GM18502 (cell line): ENCODE measurements at regions not wholly inside any gene's neighbourhood (a gene's known extent, or its start where the extent isn't known, plus 50 kb on each side); places are given as distances from the start of the nearest gene placed in this dataset.
"Not testable (repeated sequence)": the region's sequence is repeated elsewhere in the genome, so short reads cannot be mapped to it uniquely, and the experiment has no call there.

Experiments
- ATAC-seq: cut with Tn5 transposase; IDR thresholded peaks from one replicate; pipeline ENCODE4 v1.9.1; 2021; ENCODE audit warnings: mild to moderate bottlenecking; ENCODE audit not compliant: unreplicated experiment, poor library complexity

- ATAC-seq: no peak
Measured at GRCh38 chr4:156344397-156344796, 390.7 kb upstream of the CTSO start.

DNA sequence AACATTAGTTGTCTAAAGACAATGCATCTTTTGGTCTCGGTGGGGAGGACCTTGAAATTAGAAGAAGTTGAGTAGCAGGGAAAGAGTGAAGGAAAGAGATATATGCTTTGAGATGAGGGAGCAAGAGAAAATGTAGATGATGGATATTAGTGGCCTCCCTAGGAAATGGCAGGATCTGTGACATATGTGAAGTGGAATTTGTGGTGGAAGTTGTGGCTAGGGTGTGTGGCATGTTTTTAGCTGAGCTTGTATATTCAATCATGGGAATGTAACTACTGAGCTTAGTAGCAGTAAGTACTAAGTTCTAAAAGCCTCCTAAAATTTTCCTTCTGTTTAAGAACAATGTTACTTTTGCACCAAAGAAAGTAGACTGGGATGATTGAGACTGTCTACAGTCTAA, 382.8 kb upstream of the CTSO start:
- no peak for ATAC-seq

GRCh38 chr4:156335721-156336120, 382.1 kb upstream of the CTSO start:
- no peak for ATAC-seq

DNA sequence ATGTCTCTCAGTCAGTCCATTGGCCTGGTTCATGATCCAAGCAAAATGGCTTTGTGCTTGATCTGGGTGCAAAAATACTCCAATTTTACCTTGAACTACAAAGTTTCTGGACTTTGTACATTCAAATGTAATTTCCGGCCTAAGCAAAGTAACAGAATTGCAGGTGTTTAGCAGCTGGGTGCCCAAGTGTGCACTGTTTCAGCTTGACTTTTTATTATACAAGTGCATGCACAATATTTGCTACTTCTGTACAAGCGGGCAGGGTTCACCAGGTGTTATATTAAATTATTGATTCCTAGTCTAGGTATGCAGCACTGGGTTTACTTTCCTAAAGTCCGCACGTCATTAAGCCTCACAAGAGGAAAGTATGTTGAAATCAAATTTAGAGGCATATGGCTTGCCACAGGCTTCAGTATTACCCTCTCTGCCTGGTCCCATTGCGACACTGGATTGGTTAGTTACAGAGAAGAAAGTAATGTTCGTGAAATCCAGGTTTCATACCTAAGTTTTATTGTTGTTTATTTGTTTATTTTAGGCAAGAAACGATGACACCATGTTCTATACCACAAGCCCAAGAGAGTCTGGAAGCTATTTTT, 376.9 kb upstream of the CTSO start:
- ATAC-seq: no peak

GRCh38 chr4:156329779-156330178, 376.1 kb upstream of the CTSO start:
- no peak for ATAC-seq

DNA sequence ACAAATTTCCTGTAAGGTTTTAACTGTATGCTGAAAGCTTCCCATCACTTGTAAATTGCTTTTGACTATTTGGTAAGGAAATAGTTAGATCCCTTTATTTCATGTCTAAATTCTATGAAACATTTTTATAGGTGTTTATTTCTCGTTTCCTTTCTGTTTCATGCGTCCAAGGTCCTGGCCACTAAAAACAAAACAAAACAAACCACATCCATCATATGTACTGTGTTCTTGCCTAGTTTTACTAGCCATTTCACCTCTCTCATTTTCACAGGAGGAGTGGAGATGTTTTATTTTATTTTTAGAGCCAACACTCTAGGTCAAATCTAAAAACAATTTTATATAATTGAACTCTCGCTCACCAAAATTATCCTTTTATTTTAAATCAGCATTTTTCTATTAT, 375.2 kb upstream of the CTSO start:
- ATAC-seq: no peak

- no peak for ATAC-seq
Measured at GRCh38 chr4:156326246-156326645, 372.6 kb upstream of the CTSO start.

GRCh38 chr4:156322592-156322991, 368.9 kb upstream of the CTSO start:
- no peak for ATAC-seq

- ATAC-seq: no peak
Measured at GRCh38 chr4:156321203-156321602, 367.5 kb upstream of the CTSO start.

GRCh38 chr4:156313497-156313896, 359.8 kb upstream of the CTSO start:
- no peak for ATAC-seq

- ATAC-seq: no peak
Measured at GRCh38 chr4:156312261-156312847, 358.7 kb upstream of the CTSO start.

DNA sequence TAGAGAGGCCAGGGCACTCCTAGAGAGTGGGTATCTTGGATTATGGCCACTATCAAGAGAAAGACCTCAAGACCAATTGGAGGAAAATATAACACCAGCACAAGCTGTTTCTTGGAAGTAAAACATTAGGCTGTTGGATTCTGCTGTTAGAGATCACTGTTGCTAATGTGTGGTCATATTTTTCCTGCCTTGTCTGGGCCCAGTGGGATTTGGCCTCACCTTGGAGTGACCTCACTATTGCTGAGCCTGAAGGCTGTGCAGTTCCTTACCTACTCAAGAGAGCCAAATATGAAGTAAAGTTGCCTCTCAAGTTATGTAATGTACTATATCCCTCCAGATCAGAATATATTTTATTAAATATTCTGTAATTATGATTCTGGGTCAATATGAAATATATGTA, 355.4 kb upstream of the CTSO start:
- no peak for ATAC-seq

GRCh38 chr4:156303708-156304107, 350.0 kb upstream of the CTSO start:
- ATAC-seq: no peak

GRCh38 chr4:156298230-156298629, 344.6 kb upstream of the CTSO start:
- no peak for ATAC-seq

DNA sequence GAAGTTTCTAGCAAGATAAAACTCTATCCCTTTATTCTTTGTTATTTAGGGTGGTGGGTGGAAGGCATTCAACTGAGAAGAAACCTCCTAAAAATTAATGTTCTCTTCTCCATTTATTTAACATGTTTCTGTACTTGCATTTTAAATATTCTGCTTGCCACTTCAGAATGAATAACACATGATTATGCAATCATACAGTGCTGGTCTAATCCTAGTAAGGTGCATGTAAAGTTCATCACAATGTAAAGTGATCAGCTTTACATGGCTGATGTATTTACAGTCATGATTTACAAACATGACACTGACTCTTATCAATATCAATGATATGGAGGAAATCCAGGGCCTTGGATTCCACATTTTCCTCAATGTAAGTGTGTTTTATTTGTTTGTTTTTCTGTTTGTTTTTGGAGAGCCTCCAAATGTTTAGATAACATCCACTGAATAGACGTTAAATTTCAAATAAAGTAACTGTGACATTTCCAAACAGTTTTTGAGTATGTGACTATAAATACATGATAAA, 342.1 kb upstream of the CTSO start:
- no peak for ATAC-seq

GRCh38 chr4:156294577-156294976, 340.9 kb upstream of the CTSO start:
- ATAC-seq: no peak

DNA sequence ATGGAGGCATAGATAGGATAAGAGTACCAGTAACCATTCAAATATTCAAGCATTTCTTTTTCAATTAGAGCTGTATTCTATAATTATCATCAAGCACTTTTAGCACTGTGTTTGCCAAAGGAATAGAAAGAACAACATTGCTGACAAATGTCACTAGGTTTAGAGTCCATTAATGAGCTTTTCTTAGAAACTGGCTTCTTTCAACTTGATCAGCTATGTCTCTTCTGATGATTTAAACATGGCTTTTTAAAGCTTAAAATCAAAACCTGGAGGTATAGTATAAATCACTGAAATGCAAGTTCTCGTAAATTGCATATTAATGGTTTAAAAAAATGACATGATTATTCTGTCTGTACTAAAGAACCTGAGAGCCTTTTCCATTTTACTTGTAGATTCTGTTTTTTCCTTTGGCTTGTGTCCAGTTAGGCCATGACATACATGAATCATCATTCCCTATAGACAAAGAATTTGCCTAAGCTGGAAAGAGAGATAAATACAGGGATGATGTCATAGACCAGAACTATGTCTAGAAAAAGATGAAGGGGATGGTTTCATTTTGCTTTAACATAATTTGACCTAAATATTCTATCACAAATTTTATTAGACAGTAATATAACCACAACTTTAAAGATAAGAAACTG, 340.1 kb upstream of the CTSO start:
- ATAC-seq: no peak

GRCh38 chr4:156291317-156291716, 337.7 kb upstream of the CTSO start:
- no peak for ATAC-seq

DNA sequence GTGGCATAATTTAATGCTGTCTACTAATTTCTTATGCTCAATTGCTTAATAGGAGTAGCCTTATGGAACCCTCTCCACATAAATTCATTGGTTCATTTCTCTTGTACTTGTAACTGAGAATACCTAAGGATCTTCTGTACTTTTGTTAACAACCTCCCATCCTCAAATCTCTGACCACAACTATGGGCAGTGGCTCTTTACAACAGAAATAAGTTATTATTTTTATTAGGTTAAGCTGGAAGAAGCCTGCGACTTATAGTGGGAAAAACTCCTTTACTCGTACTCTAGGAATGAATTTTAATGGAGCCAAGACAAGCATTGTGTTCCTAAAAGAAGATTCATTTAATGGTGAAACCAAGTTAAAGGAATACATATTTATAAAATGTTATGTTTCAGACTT, 337.1 kb upstream of the CTSO start:
- ATAC-seq: no peak

DNA sequence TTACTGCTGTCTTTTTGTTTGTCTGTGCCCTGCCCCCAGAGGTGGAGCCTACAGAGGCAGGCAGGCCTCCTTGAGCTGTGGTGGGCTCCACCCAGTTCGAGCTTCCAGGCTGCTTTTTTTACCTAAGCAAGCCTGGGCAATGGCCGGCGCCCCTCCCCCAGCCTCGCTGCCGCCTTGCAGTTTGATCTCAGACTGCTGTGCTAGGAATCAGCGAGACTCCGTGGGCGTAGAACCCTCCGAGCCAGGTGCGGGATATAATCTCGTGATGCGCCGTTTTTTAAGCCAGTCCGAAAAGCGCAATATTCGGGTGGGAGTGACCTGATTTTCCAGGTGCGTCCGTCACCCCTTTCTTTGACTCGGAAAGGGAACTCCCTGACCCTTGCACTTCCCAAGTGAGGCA, 336.4 kb upstream of the CTSO start:
- not testable (repeated sequence) for ATAC-seq

GRCh38 chr4:156280686-156281085, 327.0 kb upstream of the CTSO start:
- ATAC-seq: no peak

DNA sequence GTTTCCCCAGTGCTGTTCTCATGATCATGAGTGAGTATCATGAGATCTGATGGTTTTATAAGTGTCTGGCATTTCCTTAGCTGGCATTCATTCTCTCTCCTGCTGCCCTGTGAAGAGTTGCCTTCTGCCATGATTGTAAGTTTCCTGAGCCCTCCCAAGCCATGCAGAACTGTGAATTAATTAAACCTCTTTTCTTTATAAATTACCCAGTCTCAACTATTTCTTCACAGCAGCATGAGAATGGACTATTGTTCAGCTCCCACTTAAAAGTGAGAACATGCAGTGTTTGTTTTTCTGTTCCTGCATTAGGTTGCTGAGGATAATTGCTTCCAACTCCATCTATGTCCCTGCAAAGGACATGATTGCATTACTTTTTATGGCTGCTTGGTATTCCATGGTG, 311.7 kb upstream of the CTSO start:
- ATAC-seq: no peak
